HG03354 (cell line): ENCODE measurements at regions not wholly inside any gene's neighbourhood (a gene's known extent, or its start where the extent isn't known, plus 50 kb on each side); places are given as distances from the start of the nearest gene placed in this dataset.
A peak's percentile ranks its signal among the peaks of the same experiment; 100 is the strongest.

Source experiments
- ATAC-seq: cut with Tn5 transposase; IDR thresholded peaks from one replicate; pipeline ENCODE4 v1.9.1; 2021; ENCODE audit warnings: mild to moderate bottlenecking; ENCODE audit not compliant: unreplicated experiment, poor library complexity, severe bottlenecking

DNA sequence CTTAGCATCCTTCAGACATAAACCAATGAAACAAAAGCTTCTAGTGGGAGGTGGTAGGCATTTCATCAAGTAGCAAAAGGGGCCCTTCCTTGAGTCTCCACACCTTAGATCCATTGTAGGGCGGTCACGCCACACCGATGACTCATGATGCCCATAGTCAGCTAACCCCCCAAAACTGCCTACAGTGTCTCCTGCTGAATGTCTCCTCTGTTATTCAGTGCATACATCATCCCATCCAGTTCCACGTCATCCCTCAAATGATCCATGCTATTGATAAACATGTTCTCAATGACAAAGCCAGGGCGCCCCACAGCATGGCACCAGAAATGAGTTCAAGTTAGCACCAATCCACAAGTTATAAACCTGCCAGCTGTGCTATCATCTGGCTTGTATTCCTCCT lies 57.4 kb upstream of the ACKR3 start:
- no peak for ATAC-seq

DNA sequence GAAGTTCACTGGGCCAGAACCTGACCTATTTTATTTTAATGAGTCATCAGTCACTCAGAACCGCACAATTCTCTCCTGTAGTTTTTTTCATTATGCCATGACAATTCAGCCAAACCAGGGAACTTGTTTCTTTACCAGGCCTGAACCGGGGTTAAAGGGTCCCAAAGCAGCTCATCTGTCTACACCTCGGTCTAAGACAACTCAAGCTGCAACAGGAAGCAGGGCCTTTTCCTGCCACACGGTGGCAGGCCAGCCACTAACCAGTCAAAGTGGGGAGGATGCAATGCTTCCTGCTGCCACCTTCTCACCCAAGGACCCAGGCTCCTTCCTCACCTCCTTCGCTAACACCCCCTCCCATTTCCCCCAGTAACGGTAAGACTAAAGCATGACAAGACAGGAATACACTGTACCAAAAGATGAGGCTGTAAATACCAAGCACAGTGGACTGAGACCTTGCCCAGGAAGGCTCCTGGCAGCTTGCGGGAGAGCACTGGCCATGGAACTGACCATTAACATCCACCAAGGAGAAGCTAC lies 56.7 kb upstream of the ACKR3 start:
- peak; percentile 84 for ATAC-seq

DNA sequence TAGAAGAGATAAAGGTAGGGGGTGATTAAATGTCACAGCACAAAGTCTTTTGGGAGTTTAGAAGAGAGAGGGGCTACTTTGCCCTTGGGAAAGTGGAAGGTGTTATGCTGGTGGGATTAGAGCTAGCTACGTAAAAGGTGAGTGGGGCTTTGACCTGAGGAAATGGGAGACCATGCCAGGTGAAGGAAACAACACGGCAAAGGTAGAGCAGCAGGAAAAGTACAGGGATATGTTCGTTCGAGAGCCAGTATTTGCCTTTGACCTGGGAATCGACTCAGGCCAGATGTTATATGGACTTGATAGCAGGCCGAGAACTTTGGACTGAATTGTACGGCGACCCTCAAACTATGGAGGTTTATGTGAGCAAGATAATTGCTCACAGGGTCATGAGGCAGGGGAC lies 55.7 kb upstream of the ACKR3 start:
- ATAC-seq: no peak

- no peak for ATAC-seq
Measured at GRCh38 chr2:236516708-236517107, 52.9 kb upstream of the ACKR3 start.

GRCh38 chr2:236517251-236518031 lies 52.2 kb upstream of the ACKR3 start:
- ATAC-seq: no peak
